NT2/D1 (cell line): ENCODE measurements at regions not wholly inside any gene's neighbourhood (a gene's known extent, or its start where the extent isn't known, plus 50 kb on each side); places are given as distances from the start of the nearest gene placed in this dataset.

Source experiments
- DNase-seq: peaks from one replicate; pipeline ENCODE4 v3.0.0-alpha.2; 2011; ENCODE audit warnings: low read depth, low spot score
- H3K27me3 ChIP-seq: 2 replicates; pipeline ENCODE4 v1.6.0; 2011; ENCODE audit warnings: mild to moderate bottlenecking; ENCODE audit not compliant: insufficient read length, insufficient read depth
- H3K36me3 ChIP-seq: 2 replicates; pipeline ENCODE4 v1.6.1; 2011; ENCODE audit warnings: mild to moderate bottlenecking, low read length, mixed read lengths; ENCODE audit not compliant: insufficient read depth, insufficient read length
- H3K4me1 ChIP-seq: 2 replicates; pipeline ENCODE4 v1.5.1; 2011; ENCODE audit not compliant: insufficient read depth, insufficient read length
- H3K4me3 ChIP-seq: 2 replicates; pipeline ENCODE4 v1.5.1; 2011; ENCODE audit warnings: low read depth; ENCODE audit not compliant: insufficient read length
- H3K9ac ChIP-seq: 2 replicates; pipeline ENCODE4 v1.6.0; 2011; ENCODE audit warnings: low read depth; ENCODE audit not compliant: insufficient read length
- H3K9me3 ChIP-seq: 2 replicates; pipeline ENCODE4 v1.5.1; 2011; ENCODE audit warnings: mild to moderate bottlenecking, low read length; ENCODE audit not compliant: insufficient read depth
- SUZ12 ChIP-seq: IDR thresholded peaks from 2 replicates; pipeline ENCODE4 v1.6.1; 2011; ENCODE audit not compliant: insufficient read length, insufficient read depth; ENCODE audit errors: extremely low read depth
- YY1 ChIP-seq: IDR thresholded peaks from 2 replicates; pipeline ENCODE4 v1.6.1; 2011; ENCODE audit not compliant: insufficient read length, insufficient read depth
- ZNF274 ChIP-seq: IDR thresholded peaks from 2 replicates; pipeline ENCODE4 v1.6.1; 2011; ENCODE audit warnings: mild to moderate bottlenecking, low read depth, low read length

DNA sequence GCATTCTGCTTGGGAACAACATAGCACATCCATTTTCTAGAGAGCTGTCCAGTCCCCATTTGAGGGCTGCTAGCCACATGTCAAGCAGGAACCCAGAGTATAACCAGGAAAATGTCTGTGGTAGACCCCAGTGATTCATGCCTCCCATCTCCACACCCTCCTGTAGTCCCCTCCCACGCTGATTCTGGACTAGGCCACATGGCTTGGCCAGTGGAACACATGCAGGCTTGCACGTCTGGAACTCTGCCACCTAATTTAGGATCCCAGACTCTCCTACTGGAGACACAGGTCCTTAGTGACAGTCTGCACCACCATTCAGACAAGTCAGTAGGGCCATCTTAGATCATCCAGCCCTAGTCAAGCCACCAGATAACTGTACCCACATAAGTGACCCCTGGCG lies 149.8 kb downstream of the ZIC5 start:
- Histone ChIP-seq H3K9me3 (no peaks in the 10 kb centered on the region), H3K4me3 (no peak overlapping the region), H3K27me3 (no peaks in the 10 kb centered on the region), H3K36me3 (no peaks in the 10 kb centered on the region), H3K9ac (no peak overlapping the region), H3K4me1 (no peaks in the 10 kb centered on the region)
- TF ChIP-seq SUZ12 (no peak), YY1 (no peak), ZNF274 (no peak)
- DNase-seq = no peak

DNA sequence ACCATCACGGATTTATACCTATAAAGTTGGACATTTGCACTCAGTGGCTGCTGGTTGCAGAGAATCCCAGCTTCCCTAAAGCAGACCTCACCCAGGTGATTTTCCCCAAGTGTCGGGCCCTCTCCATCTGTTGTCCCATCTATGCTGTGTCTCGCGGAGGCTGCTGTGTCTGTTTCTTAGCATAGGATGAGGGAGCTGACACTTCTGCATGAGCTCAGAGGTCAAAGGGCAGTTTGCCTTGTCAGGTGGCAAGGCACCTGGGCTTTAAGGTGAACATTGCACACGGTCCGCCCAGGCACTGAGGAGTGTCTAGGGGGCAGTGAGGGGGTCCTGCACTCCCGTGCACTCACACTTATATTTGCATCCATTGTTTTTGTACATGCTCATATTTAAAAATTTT lies 151.6 kb downstream of the ZIC5 start:
- TF ChIP-seq ZNF274 = no peak
- no peak for TF ChIP-seq YY1
- TF ChIP-seq SUZ12 = no peak

DNA sequence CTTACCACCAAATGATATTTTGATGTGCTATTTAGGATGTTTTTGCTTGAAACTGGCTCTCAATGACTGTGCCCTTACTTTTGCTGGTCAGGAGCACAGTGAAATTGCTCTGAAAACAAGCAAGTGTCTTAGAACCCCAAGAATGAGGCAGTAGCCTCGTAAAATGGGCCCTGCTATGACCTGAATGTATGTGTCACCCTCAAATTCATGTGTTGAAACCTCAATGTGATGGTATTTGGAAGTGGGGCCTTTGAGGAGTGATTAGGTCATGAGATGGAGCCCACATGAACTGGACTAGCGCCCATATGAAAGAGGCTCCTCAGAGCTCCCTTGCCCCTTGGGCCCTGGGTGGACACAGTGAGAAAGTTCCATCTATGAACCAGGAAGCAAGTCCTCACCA lies 155.2 kb downstream of the ZIC5 start:
- TF ChIP-seq YY1 (no peak), SUZ12 (no peak)
- Histone ChIP-seq H3K36me3 (no peaks in the 10 kb centered on the region), H3K9me3 (no peaks in the 10 kb centered on the region), H3K4me1 (no peaks in the 10 kb centered on the region), H3K9ac (no peak overlapping the region), H3K27me3 (no peaks in the 10 kb centered on the region), H3K4me3 (no peak overlapping the region)
- no peak for DNase-seq

More for the DNA sequence above, 151.6 kb downstream of the ZIC5 start:
- Histone ChIP-seq H3K9ac (no peak overlapping the region), H3K9me3 (no peaks in the 10 kb centered on the region), H3K4me3 (no peak overlapping the region), H3K4me1 (no peaks in the 10 kb centered on the region), H3K27me3 (no peaks in the 10 kb centered on the region), H3K36me3 (no peaks in the 10 kb centered on the region)
- DNase-seq = no peak

DNA sequence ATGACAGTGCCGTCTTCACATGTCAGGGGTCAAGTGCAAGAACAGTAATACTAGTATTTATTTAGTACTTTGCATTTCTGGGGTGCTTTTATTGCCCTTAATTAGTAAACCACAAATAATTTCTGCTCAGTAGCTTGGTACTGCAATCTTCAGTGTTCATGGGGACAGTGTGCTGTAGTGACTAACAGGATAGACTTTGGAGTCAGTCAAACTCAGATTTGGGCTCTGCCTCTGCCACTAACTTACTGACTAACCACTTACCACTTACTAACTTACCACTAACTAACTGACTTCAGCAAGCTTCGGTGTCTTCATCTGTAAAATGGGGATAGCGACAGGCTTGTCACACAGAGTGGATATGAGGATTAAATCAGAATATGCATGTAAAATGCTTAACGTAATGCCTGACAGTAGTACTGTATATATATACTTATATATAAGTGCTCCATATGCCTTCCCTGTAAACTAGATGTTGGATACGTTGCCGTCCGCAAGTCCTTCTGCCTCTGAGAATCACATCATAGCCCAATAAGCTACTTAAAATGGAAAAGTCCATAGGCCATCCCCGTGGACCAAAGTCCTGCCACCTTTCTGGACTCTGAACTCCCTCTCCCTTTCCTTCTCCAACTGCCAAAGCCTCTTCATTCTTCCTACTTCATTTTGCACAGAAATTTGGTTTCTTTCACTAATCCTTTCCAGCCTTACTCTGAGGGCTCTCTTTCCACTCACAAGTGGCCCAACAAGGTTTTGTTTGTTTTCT lies 158.1 kb downstream of the ZIC5 start:
- Histone ChIP-seq H3K9ac (no peak overlapping the region), H3K36me3 (no peaks in the 10 kb centered on the region), H3K4me1 (no peaks in the 10 kb centered on the region), H3K4me3 (no peak overlapping the region), H3K27me3 (no peaks in the 10 kb centered on the region), H3K9me3 (no peaks in the 10 kb centered on the region)
- no peak for TF ChIP-seq SUZ12
- no peak for DNase-seq

DNA sequence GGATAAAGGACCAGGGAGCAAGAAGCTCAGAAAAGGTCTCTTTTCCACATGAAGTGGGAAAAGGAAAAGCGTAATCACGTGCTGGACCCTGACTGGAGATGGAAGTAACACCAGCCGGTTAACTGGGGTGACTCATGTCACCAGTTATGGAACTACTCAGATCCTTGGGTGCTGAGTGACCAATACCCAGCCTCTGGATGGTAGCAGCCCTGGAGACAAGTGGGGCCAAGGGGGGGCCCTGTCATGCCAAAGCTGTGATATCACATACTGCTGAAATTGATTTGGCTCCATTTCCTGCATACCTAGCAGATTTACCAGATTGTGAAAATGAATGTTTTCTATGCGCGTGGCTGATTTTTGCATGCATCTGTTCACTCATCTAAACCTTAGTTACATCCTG lies 158.9 kb downstream of the ZIC5 start:
- no peaks in the 10 kb centered on the region for H3K9me3 ChIP-seq

DNA sequence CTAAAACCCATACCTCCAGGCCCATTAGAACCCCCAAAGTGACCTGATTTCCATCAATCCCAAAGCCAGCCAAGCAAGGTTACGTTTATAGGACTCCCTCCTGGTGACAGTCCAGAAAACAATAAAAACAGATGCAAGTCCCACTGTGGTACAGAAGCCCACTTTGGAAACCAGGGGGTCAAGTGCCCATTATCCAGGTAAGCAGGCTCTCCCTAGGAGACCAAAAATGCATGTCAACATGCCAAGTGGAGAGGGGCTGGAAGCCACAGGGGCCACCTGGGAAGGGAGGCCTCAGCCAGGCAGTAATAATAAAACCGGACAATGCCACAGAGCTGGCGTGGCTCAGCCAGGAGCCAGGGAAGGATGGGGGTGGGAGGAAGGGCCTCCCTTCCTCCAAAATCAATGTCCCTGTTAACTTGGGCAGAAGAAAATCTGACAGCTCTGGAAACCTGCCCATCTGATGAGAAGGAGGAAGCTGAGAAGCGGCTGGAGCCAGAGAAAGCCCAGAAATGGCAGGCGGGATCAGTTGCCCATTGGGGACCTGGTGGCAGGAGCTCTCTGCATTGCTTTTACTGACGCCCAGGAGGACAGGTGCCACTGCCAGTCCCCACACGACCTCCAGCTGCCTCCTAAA lies 160.4 kb downstream of the ZIC5 start:
- no peak for TF ChIP-seq YY1
- no peak for TF ChIP-seq SUZ12
- no peak for TF ChIP-seq ZNF274
- no peak overlapping the region for H3K9ac ChIP-seq
- no peaks in the 10 kb centered on the region for H3K9me3 ChIP-seq
- H3K4me1 ChIP-seq = no peaks in the 10 kb centered on the region
- no peak for DNase-seq
- H3K4me3 ChIP-seq = no peak overlapping the region
- no peaks in the 10 kb centered on the region for H3K36me3 ChIP-seq
- no peaks in the 10 kb centered on the region for H3K27me3 ChIP-seq

More for the DNA sequence above, 158.9 kb downstream of the ZIC5 start:
- no peak for DNase-seq
- Histone ChIP-seq H3K36me3 (no peaks in the 10 kb centered on the region), H3K9ac (no peak overlapping the region), H3K27me3 (no peaks in the 10 kb centered on the region), H3K4me3 (no peak overlapping the region), H3K4me1 (no peaks in the 10 kb centered on the region)
- TF ChIP-seq SUZ12 (no peak), ZNF274 (no peak), YY1 (no peak)

DNA sequence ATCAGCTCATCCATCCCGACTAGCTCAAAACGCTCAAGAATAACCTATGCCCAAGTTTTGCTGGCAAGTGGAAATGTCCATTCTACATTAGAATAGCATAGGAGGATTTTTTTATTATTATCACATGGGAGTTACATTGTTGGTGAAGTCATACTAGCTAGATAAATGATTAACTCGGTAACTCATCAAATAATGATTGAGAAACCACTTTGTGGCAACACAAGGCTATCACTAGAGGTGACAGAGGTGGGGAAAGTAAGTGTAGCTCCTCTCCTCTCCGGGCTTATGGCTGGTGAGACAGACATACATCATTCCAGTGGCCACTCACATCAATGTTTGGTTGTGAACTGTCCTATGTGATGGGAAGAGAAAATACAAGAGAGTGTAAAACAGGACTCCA lies 161.6 kb downstream of the ZIC5 start:
- H3K36me3 ChIP-seq = no peaks in the 10 kb centered on the region
- TF ChIP-seq ZNF274 (no peak), YY1 (no peak), SUZ12 (no peak)
- H3K4me3 ChIP-seq = no peak overlapping the region
- no peaks in the 10 kb centered on the region for H3K27me3 ChIP-seq
- H3K4me1 ChIP-seq = peaks cover 1% of the 10 kb centered on the region
- DNase-seq = no peak
- no peak overlapping the region for H3K9ac ChIP-seq
- no peaks in the 10 kb centered on the region for H3K9me3 ChIP-seq
